Hematopoietic multipotent progenitor cell treated with erythropoietin and hydrocortisone succinate and interleukin-3 and kit ligand, for 4 days (in vitro differentiated cells): ENCODE measurements at regions not wholly inside any gene's neighbourhood (a gene's known extent, or its start where the extent isn't known, plus 50 kb on each side); places are given as distances from the start of the nearest gene placed in this dataset.
"Not testable (repeated sequence)": the region's sequence is repeated elsewhere in the genome, so short reads cannot be mapped to it uniquely, and the experiment has no call there.

Source experiments
- DNase-seq: peaks from one replicate; pipeline ENCODE4 v3.0.0-alpha.2; 2015

- DNase-seq, result not testable (repeated sequence)
Measured at GRCh38 chr9:2397875-2398274, 223.7 kb upstream of the VLDLR start.

GRCh38 chr9:2401746-2402145, 219.8 kb upstream of the VLDLR start:
- DNase-seq, result not testable (repeated sequence)

GRCh38 chr9:2403701-2404100, 217.9 kb upstream of the VLDLR start:
- no peak for DNase-seq

- DNase-seq, result no peak
Measured at GRCh38 chr9:2406252-2406651, 215.3 kb upstream of the VLDLR start.

- no peak for DNase-seq
Measured at GRCh38 chr9:2407450-2407849, 214.1 kb upstream of the VLDLR start.

GRCh38 chr9:2411459-2412215, 209.9 kb upstream of the VLDLR start:
- DNase-seq, result no peak

GRCh38 chr9:2413160-2413805, 208.3 kb upstream of the VLDLR start:
- no peak for DNase-seq

GRCh38 chr9:2414465-2414864, 207.1 kb upstream of the VLDLR start:
- DNase-seq, result no peak

GRCh38 chr9:2415326-2415725, 206.3 kb upstream of the VLDLR start:
- no peak for DNase-seq

GRCh38 chr9:2417730-2418129, 203.9 kb upstream of the VLDLR start:
- no peak for DNase-seq

GRCh38 chr9:2418619-2419018, 203.0 kb upstream of the VLDLR start:
- no peak for DNase-seq

- no peak for DNase-seq
Measured at GRCh38 chr9:2419347-2419746, 202.2 kb upstream of the VLDLR start.

- DNase-seq, result no peak
Measured at GRCh38 chr9:2420543-2420942, 201.0 kb upstream of the VLDLR start.

GRCh38 chr9:2424619-2425033, 197.0 kb upstream of the VLDLR start:
- no peak for DNase-seq

GRCh38 chr9:2425676-2426075, 195.9 kb upstream of the VLDLR start:
- no peak for DNase-seq

- no peak for DNase-seq
Measured at GRCh38 chr9:2427120-2427891, 194.3 kb upstream of the VLDLR start.

- no peak for DNase-seq
Measured at GRCh38 chr9:2439957-2440356, 181.6 kb upstream of the VLDLR start.

GRCh38 chr9:2443933-2444332, 177.7 kb upstream of the VLDLR start:
- DNase-seq, result not testable (repeated sequence)

- no peak for DNase-seq
Measured at GRCh38 chr9:2448193-2448738, 173.3 kb upstream of the VLDLR start.

- DNase-seq, result no peak
Measured at GRCh38 chr9:2453106-2453505, 168.5 kb upstream of the VLDLR start.

GRCh38 chr9:2453701-2454100, 167.9 kb upstream of the VLDLR start:
- no peak for DNase-seq

- DNase-seq, result no peak
Measured at GRCh38 chr9:2459756-2460155, 161.8 kb upstream of the VLDLR start.

GRCh38 chr9:2461892-2462291, 159.7 kb upstream of the VLDLR start:
- no peak for DNase-seq

- no peak for DNase-seq
Measured at GRCh38 chr9:2464624-2465023, 157.0 kb upstream of the VLDLR start.
